Left ventricle myocardium inferior (tissue), 1 donor: ENCODE measurements at regions not wholly inside any gene's neighbourhood (a gene's known extent, or its start where the extent isn't known, plus 50 kb on each side); places are given as distances from the start of the nearest gene placed in this dataset.

Experiments
- DNase-seq: peaks from one replicate; pipeline ENCODE4 v3.0.0-alpha.2; 2020
- H3K27ac ChIP-seq: fragments of 200-600 bp; replicated peaks from 2 replicates; pipeline ENCODE4 v1.8.0; 2021
- H3K27me3 ChIP-seq: fragments of 200-600 bp; 2 replicates; pipeline ENCODE4 v1.8.0; 2021; ENCODE audit warnings: low read depth
- H3K36me3 ChIP-seq: fragments of 200-600 bp; 2 replicates; pipeline ENCODE4 v1.8.0; 2021
- H3K4me1 ChIP-seq: fragments of 200-600 bp; 2 replicates; pipeline ENCODE4 v1.8.0; 2021
- H3K4me3 ChIP-seq: fragments of 200-600 bp; 2 replicates; pipeline ENCODE4 v1.8.0; 2021; ENCODE audit warnings: mild to moderate bottlenecking, moderate library complexity
- H3K9me3 ChIP-seq: fragments of 200-600 bp; replicated peaks from 2 replicates; pipeline ENCODE4 v1.8.0; 2021
- intact Hi-C: fragments of 100-400 bp; cut with micrococcal nuclease; formaldehyde crosslinking; loops from one replicate; pipeline ENCODE4 v1.11.0; 2022
- TF ChIP-seq, protein P1 (sequence below): fragments of 200-600 bp; IDR thresholded peaks from 2 replicates; pipeline ENCODE4 v1.8.0; 2021; ENCODE audit warnings: antibody characterized with exemption, mild to moderate bottlenecking, borderline replicate concordance
- donor health status: DM: no; HTN: yes; CAD: no; lungs with severe emphysema.

DNA sequence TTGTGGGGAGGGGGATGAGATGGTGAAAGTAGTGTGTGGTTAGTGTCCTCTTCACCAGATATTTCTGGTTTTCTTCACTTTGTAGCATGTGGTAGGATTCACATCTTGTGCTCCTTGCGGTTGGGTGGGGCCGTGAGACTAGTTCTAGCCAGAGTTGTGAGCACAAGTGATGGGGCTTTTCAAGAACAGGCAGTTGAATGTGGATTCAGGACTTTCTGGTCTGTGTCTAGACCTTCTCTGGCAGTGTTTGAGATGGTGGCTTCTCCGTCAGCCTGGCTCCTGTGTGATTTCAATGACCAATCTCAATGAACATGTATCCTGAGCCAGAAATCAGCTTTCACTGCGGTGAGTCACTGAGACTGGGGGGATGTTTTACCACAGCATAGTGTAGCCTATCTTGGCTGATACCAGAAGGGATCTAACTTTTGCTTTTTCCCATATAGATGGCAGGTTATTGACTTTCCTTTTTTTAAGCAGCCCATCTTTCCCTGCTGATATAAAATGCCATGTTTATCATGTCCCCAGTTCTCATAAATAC, 82.6 kb downstream of the RPLP1 start:
- H3K36me3 ChIP-seq: no peaks in the 10 kb centered on the region
- H3K27ac ChIP-seq: no peak overlapping the region
- no peak overlapping the region for H3K4me3 ChIP-seq
- H3K4me1 ChIP-seq: peaks cover 14% of the 10 kb centered on the region
- H3K9me3 ChIP-seq: no peaks in the 10 kb centered on the region
- no peak for DNase-seq
- TF ChIP-seq, protein P1, sequence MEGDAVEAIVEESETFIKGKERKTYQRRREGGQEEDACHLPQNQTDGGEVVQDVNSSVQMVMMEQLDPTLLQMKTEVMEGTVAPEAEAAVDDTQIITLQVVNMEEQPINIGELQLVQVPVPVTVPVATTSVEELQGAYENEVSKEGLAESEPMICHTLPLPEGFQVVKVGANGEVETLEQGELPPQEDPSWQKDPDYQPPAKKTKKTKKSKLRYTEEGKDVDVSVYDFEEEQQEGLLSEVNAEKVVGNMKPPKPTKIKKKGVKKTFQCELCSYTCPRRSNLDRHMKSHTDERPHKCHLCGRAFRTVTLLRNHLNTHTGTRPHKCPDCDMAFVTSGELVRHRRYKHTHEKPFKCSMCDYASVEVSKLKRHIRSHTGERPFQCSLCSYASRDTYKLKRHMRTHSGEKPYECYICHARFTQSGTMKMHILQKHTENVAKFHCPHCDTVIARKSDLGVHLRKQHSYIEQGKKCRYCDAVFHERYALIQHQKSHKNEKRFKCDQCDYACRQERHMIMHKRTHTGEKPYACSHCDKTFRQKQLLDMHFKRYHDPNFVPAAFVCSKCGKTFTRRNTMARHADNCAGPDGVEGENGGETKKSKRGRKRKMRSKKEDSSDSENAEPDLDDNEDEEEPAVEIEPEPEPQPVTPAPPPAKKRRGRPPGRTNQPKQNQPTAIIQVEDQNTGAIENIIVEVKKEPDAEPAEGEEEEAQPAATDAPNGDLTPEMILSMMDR: no peak
- intact Hi-C loops: no loop called here
- peaks cover 11% of the 10 kb centered on the region for H3K27me3 ChIP-seq

DNA sequence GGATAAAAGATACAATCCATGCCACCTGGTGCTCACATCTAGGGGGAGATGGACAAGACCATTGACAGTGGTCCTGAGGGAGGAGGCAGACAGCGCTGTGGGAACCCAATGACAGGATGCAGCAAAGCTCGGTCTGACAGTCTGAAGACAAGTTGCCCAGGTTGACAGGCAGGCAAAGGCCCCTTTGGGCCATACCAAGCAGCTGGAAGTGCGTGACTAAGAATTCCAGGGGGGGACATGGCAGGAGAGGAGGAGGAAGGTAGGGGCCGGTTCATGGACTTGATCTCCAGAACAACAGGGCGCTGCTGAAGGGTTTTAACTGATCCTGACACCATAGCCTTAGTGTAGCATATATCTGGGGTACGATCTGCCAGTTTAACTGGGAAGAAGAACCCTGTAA, 83.4 kb downstream of the RPLP1 start:
- peaks cover 14% of the 10 kb centered on the region for H3K4me1 ChIP-seq
- DNase-seq: no peak
- intact Hi-C loops: no loop called here
- no peaks in the 10 kb centered on the region for H3K9me3 ChIP-seq
- H3K36me3 ChIP-seq: no peaks in the 10 kb centered on the region
- TF ChIP-seq, protein P1: no peak
- H3K27ac ChIP-seq: no peak overlapping the region
- H3K4me3 ChIP-seq: no peak overlapping the region
- H3K27me3 ChIP-seq: peaks cover 12% of the 10 kb centered on the region

DNA sequence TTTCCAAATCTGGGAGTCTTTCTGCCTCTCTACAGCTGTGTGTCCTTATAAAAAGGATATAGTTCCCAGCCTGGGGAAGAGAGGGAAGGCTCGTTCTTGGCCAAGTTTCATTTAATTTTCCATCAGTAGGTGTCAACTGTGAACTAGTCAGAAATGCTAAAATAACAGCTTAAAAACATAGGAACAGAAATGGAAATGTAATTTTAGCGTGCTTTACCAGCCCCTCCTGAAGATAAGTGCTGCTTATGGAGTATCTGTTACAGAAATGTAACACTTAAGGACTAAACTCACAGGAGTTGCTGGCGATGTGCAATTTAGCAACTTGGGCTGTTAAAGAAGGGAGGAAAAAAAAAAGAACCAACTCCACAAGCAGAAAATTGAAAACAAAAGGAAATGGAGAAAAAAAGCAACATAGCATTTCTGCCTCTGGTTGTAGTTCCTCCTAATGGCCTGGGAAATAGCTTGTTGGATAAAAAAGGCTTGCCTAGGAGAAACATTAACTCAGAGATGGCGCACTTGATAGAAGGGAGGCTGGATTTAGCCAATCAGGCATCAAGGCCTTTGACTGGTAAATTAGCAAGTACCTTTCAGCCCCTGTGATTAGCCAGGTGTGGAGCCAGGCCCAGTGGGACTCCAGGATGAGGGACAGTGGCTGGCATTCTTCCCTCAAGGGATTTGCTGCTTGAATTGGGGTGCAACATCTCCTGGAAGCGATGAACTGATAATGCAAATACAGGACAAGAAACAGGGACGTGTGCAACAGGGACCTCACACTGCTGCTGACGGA, 84.3 kb downstream of the RPLP1 start:
- H3K4me3 ChIP-seq: no peak overlapping the region
- intact Hi-C loops: no loop called here
- no peak for DNase-seq
- no peaks in the 10 kb centered on the region for H3K9me3 ChIP-seq
- H3K27me3 ChIP-seq: peaks cover 8% of the 10 kb centered on the region
- H3K36me3 ChIP-seq: no peaks in the 10 kb centered on the region
- TF ChIP-seq, protein P1: no peak
- H3K4me1 ChIP-seq: peaks cover 7% of the 10 kb centered on the region
- no peak overlapping the region for H3K27ac ChIP-seq

DNA sequence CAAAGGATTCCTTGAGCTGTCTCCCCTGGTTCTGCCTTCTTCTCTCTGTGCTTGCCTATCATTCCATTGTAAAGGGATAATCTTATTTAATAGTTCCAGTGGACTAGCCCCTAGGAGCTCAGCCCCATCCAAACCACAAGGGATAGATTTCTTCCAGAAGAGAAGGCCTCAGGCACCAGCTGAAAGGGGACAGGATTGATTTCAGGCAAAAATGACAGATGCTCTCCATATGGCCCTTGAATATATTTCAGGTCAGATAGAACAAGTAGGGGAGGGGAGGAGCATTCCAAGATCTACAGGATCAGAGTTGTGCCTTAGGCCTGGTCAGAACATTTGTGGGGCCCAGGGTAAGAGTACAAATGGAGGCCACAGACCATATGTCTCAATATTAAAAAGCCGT, 85.3 kb downstream of the RPLP1 start:
- intact Hi-C loops: no loop called here
- Histone ChIP-seq H3K9me3 (no peaks in the 10 kb centered on the region), H3K27me3 (peaks cover 8% of the 10 kb centered on the region), H3K4me3 (no peak overlapping the region), H3K27ac (no peak overlapping the region), H3K36me3 (no peaks in the 10 kb centered on the region), H3K4me1 (peaks cover 5% of the 10 kb centered on the region)
- TF ChIP-seq, protein P1: no peak
- no peak for DNase-seq

DNA sequence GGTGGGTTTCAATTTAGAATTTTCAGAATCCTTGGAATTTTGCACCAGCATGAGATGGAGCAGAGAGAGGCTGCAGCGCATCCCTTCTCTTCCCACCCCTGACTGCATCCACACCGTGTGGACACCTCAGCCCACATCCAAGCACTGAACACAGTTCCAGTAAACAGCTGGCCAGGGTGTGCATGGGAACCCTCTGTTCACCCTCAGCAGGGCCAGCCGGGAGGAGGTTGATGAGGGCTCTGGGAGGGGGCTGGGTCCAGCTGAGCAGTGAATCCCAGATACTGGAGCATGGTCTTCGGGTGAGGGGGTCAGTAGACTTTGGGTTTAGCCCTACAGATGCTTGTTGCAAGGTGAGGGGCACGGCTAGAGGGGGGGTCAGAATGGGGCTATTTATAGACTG, 85.8 kb downstream of the RPLP1 start:
- peaks cover 3% of the 10 kb centered on the region for H3K4me1 ChIP-seq
- no peaks in the 10 kb centered on the region for H3K36me3 ChIP-seq
- no peak overlapping the region for H3K4me3 ChIP-seq
- no peaks in the 10 kb centered on the region for H3K9me3 ChIP-seq
- intact Hi-C loops: no loop called here
- TF ChIP-seq, protein P1: no peak
- peaks cover 8% of the 10 kb centered on the region for H3K27me3 ChIP-seq
- no peak overlapping the region for H3K27ac ChIP-seq
- no peak for DNase-seq
